ENCODE measurements at regions not wholly inside any gene's neighbourhood (a gene's known extent, or its start where the extent isn't known, plus 50 kb on each side); places are given as distances from the start of the nearest gene placed in this dataset.

GRCh38 chr10:110415809-110416208 lies 81.9 kb upstream of the DUSP5 start:
- TF ChIP-seq POLR2A (IDR thresholded peaks at IDR 0.05; ENCODE audit: low read depth, low read length) (no peak), POLR2AphosphoS5 (IDR thresholded peaks at IDR 0.05; ENCODE audit: low read depth, low read length) (no peak)

All from GM12891 (cell line).